IMR-90 (cell line): ENCODE measurements at regions not wholly inside any gene's neighbourhood (a gene's known extent, or its start where the extent isn't known, plus 50 kb on each side); places are given as distances from the start of the nearest gene placed in this dataset.

Experiments
- ATAC-seq: fragments of 200-7000 bp; cut with Tn5 transposase; 2 replicates; pipeline ENCODE4 v1.9.1; 2020; ENCODE audit warnings: low read depth, mild to moderate bottlenecking, moderate library complexity
- BruUV-seq: library from RNA; stranded (reverse); fragments of 400-500 nt; replicated peaks from 2 replicates; lab custom pipeline; 2021; lab: Mats Ljungman, UMichigan
- CTCF ChIA-PET: fragments of 300-600 bp; formaldehyde crosslinking; extraction: SDS; loops from one replicate; lab custom pipeline; 2021; ENCODE audit warnings: antibody characterized with exemption; lab: Yijun Ruan, JAX
- POLR2A ChIA-PET: fragments of 300-600 bp; sonication (Branson Sonifier 250); formaldehyde crosslinking; loops from one replicate; lab custom pipeline; 2022; ENCODE audit warnings: antibody characterized with exemption; ENCODE audit not compliant: unreplicated experiment; lab: Charles Lee
- DNase-seq: peaks from one replicate; pipeline ENCODE4 v3.0.0; 2013
- H2AFZ ChIP-seq: replicated peaks from 2 replicates; pipeline ENCODE3; 2013; ENCODE audit warnings: low read length, mild to moderate bottlenecking; ENCODE audit not compliant: poor library complexity
- H2AK5ac ChIP-seq: 2 replicates; pipeline ENCODE4 v1.6.1; 2013; ENCODE audit warnings: low read depth, low read length, inconsistent platforms
- H2AK9ac ChIP-seq: replicated peaks from 2 replicates; pipeline ENCODE3; 2013; ENCODE audit warnings: mild to moderate bottlenecking, low read depth, low read length, moderate library complexity; ENCODE audit not compliant: poor library complexity
- H2BK120ac ChIP-seq: 2 replicates; pipeline ENCODE4 v1.6.1; 2013; ENCODE audit warnings: low read depth, low read length, inconsistent platforms
- H2BK15ac ChIP-seq: 3 replicates; pipeline ENCODE4 v1.6.1; 2013; ENCODE audit warnings: low read depth, low read length, inconsistent platforms
- H2BK20ac ChIP-seq: 2 replicates; pipeline ENCODE4 v1.6.1; 2013; ENCODE audit warnings: low read depth, mild to moderate bottlenecking, inconsistent platforms, low read length, moderate library complexity
- H2BK5ac ChIP-seq: 2 replicates; pipeline ENCODE4 v1.6.1; 2013; ENCODE audit warnings: mild to moderate bottlenecking, low read depth, low read length, inconsistent platforms; ENCODE audit not compliant: poor library complexity, severe bottlenecking
- H3K14ac ChIP-seq: replicated peaks from 2 replicates; pipeline ENCODE4 v1.6.1; 2013; ENCODE audit warnings: low read depth, low read length, inconsistent platforms
- H3K18ac ChIP-seq: 2 replicates; pipeline ENCODE4 v1.6.1; 2013; ENCODE audit warnings: low read depth, low read length, control low read depth
- H3K23ac ChIP-seq: 2 replicates; pipeline ENCODE4 v1.6.1; 2013; ENCODE audit warnings: low read depth, low read length, inconsistent platforms
- H3K27ac ChIP-seq: 2 replicates; pipeline ENCODE4 v1.5.1; 2013; ENCODE audit warnings: mild to moderate bottlenecking, control low read depth, low read length; ENCODE audit not compliant: insufficient read depth
- H3K27me3 ChIP-seq: 2 replicates; pipeline ENCODE4 v1.6.1; 2013; ENCODE audit warnings: low read length; ENCODE audit not compliant: control insufficient read depth, insufficient read depth
- H3K36me3 ChIP-seq: 2 replicates; pipeline ENCODE4 v1.6.1; 2013; ENCODE audit warnings: low read length, mixed read lengths; ENCODE audit not compliant: control insufficient read depth, insufficient read depth
- H3K4ac ChIP-seq: 2 replicates; pipeline ENCODE4 v1.6.1; 2013; ENCODE audit warnings: low read depth, low read length, inconsistent platforms
- H3K4me1 ChIP-seq: 2 replicates; pipeline ENCODE4 v1.6.1; 2013; ENCODE audit warnings: low read length, mixed read lengths; ENCODE audit not compliant: control insufficient read depth, insufficient read depth
- H3K4me2 ChIP-seq: 2 replicates; pipeline ENCODE4 v1.6.1; 2013; ENCODE audit warnings: low read depth, mild to moderate bottlenecking, control low read depth, low read length, moderate library complexity
- H3K4me3 ChIP-seq: 2 replicates; pipeline ENCODE4 v1.5.1; 2013; ENCODE audit warnings: low read depth, mild to moderate bottlenecking, control low read depth, low read length, moderate library complexity; ENCODE audit not compliant: insufficient read depth
- H3K56ac ChIP-seq: 2 replicates; pipeline ENCODE4 v1.6.1; 2013; ENCODE audit warnings: low read length, inconsistent platforms; ENCODE audit not compliant: insufficient read depth; ENCODE audit errors: extremely low read depth
- H3K79me1 ChIP-seq, 2 experiments: 2 replicates each; pipeline ENCODE4 v1.6.1; 2013; ENCODE audit warnings: low read length in 2 of 2, inconsistent platforms in 1 of 2, low read depth in 1 of 2
- H3K9ac ChIP-seq: 2 replicates; pipeline ENCODE4 v1.6.1; 2013; ENCODE audit warnings: low read depth, low read length, control low read depth
- H3K9me1 ChIP-seq: 2 replicates; pipeline ENCODE4 v1.6.1; 2013; ENCODE audit warnings: low read length, inconsistent platforms; ENCODE audit not compliant: insufficient read depth
- H3K9me3 ChIP-seq: 2 replicates; pipeline ENCODE4 v1.6.1; 2013; ENCODE audit warnings: low read length; ENCODE audit not compliant: control insufficient read depth, insufficient read depth
- H4K20me1 ChIP-seq: 2 replicates; pipeline ENCODE4 v1.6.1; 2013; ENCODE audit warnings: low read length, inconsistent platforms; ENCODE audit not compliant: insufficient read depth
- H4K5ac ChIP-seq: 2 replicates; pipeline ENCODE4 v1.6.1; 2013; ENCODE audit warnings: mild to moderate bottlenecking, low read depth, low read length, control low read depth
- H4K8ac ChIP-seq, 2 experiments: 2 replicates each; pipeline ENCODE4 v1.6.1; 2013; ENCODE audit warnings: low read depth in 2 of 2, low read length in 2 of 2, control low read depth in 1 of 2, inconsistent platforms in 1 of 2
- H4K91ac ChIP-seq: 2 replicates; pipeline ENCODE4 v1.6.1; 2013; ENCODE audit warnings: low read depth, low read length, inconsistent platforms; ENCODE audit not compliant: insufficient read depth
- CEBPB ChIP-seq: IDR thresholded peaks from 2 replicates; pipeline ENCODE4 v1.6.1; 2012; ENCODE audit warnings: low read depth, low read length, improper control_type of control experiment
- CHD1 ChIP-seq: IDR thresholded peaks from 2 replicates; pipeline ENCODE4 v1.6.1; 2012; ENCODE audit warnings: low read depth, low read length, improper control_type of control experiment
- WGBS, 2 experiments: methylation state at CpG; one replicate each; pipeline versions ENCODE4 v1.1.5 to v1.1.7; 2013; ENCODE audit warnings: missing lambda C conversion rate in 2 of 2; ENCODE audit not compliant: insufficient read length in 1 of 2; ENCODE audit errors: extremely low coverage in 2 of 2; 5-methylcytosine and 5-hydroxymethylcytosine counted together
- dilution Hi-C: fragments of 300-500 bp; cut with HindIII; formaldehyde crosslinking; loops from one replicate; pipeline ENCODE4 v1.14.3; 2018; ENCODE audit warnings: low sequenced_read_pairs; ENCODE audit not compliant: unreplicated experiment
- in situ Hi-C: fragments of 300-500 bp; cut with MboI; formaldehyde crosslinking; loops from 3 replicates; pipeline ENCODE4 v1.14.3; 2019; ENCODE audit warnings: low sequenced_read_pairs, inconsistent platforms, mixed read lengths
- intact Hi-C: fragments of 100-400 bp; cut with micrococcal nuclease; formaldehyde crosslinking; loops from 2 replicates; pipeline ENCODE4 v1.10.0; 2022

- Histone ChIP-seq H3K23ac (no peak overlapping the region), H3K4me1 (no peaks in the 10 kb centered on the region), H2BK20ac (no peak overlapping the region), H3K36me3 (no peaks in the 10 kb centered on the region), H2BK120ac (no peak overlapping the region), H2BK15ac (no peak overlapping the region), H3K9me3 (peaks cover 4% of the 10 kb centered on the region; the same call in 1 of the 2 replicates), H2AK5ac (no peak overlapping the region), H4K8ac (no peak overlapping the region), H3K14ac (no peak overlapping the region), H3K27me3 (no peaks in the 10 kb centered on the region), H4K91ac (no peak overlapping the region), H3K56ac (no peak overlapping the region), H2BK5ac (no peak overlapping the region), H3K27ac (no peak overlapping the region), H3K4me2 (no peak overlapping the region), H3K9ac (no peak overlapping the region), H2AFZ (no peak overlapping the region), H4K5ac (no peak overlapping the region), H3K4me3 (no peak overlapping the region), H3K4ac (no peak overlapping the region), H2AK9ac (no peak overlapping the region), H4K20me1 (no peaks in the 10 kb centered on the region), H3K79me1 (no peaks in the 10 kb centered on the region), H3K9me1 (no peaks in the 10 kb centered on the region), H3K18ac (no peak overlapping the region)
- no CpG with 5 or more reads among the region's 1 CpG for WGBS, 2 experiments
- dilution Hi-C loops, result no loop called here
- POLR2A ChIA-PET, result no interaction called here
- CTCF ChIA-PET, result no interaction called here
- in situ Hi-C loops, result no loop called here
- intact Hi-C loops, result no loop called here
- TF ChIP-seq CHD1 (no peak), CEBPB (no peak)
- ATAC-seq, result no peak
- no TSS peak for BruUV-seq
- DNase-seq, result no peak
Measured at GRCh38 chr2:139550341-139550740, 770.2 kb upstream of the NXPH2 start.
